Astrocyte (in vitro differentiated cells and primary cell): ENCODE measurements at regions not wholly inside any gene's neighbourhood (a gene's known extent, or its start where the extent isn't known, plus 50 kb on each side); places are given as distances from the start of the nearest gene placed in this dataset.

Experiments used
- DNase-seq: peaks from one replicate; pipeline ENCODE4 v3.0.0-alpha.2; 2010; ENCODE audit warnings: low read depth
- FAIRE-seq: peaks from 2 replicates; lab custom pipeline; 2011; peaks lifted over from hg19 to GRCh38; lab: Jason Lieb, UNC
- H2AFZ ChIP-seq: 2 replicates; pipeline ENCODE4 v1.6.0; 2012; ENCODE audit warnings: low read depth, low read length, inconsistent platforms
- H3K27ac ChIP-seq: 2 replicates; pipeline ENCODE4 v1.5.1; 2011; ENCODE audit warnings: low read depth, low read length, inconsistent platforms
- H3K27me3 ChIP-seq: 2 replicates; pipeline ENCODE4 v1.6.0; 2011; ENCODE audit warnings: low read length, inconsistent platforms; ENCODE audit not compliant: insufficient read depth
- H3K36me3 ChIP-seq: 2 replicates; pipeline ENCODE4 v1.5.1; 2011; ENCODE audit warnings: low read length, inconsistent platforms; ENCODE audit not compliant: insufficient read depth
- H3K4me1 ChIP-seq: 2 replicates; pipeline ENCODE4 v1.5.1; 2011; ENCODE audit warnings: low read length, inconsistent platforms; ENCODE audit not compliant: insufficient read depth
- H3K4me2 ChIP-seq: 2 replicates; pipeline ENCODE4 v1.6.0; 2012; ENCODE audit warnings: low read length, inconsistent platforms
- H3K4me3 ChIP-seq: 2 replicates; pipeline ENCODE4 v1.5.1; 2011; ENCODE audit warnings: low read depth, mild to moderate bottlenecking, low read length, inconsistent platforms; ENCODE audit not compliant: insufficient read depth
- H3K79me2 ChIP-seq: 2 replicates; pipeline ENCODE4 v1.6.0; 2012; ENCODE audit warnings: mild to moderate bottlenecking, low read length, inconsistent platforms; ENCODE audit not compliant: insufficient read depth
- H3K9ac ChIP-seq: 2 replicates; pipeline ENCODE4 v1.6.0; 2012; ENCODE audit warnings: mild to moderate bottlenecking, low read length, inconsistent platforms
- H3K9me3 ChIP-seq: 2 replicates; pipeline ENCODE4 v1.5.1; 2012; ENCODE audit warnings: low read depth, mild to moderate bottlenecking, low read length, inconsistent platforms; ENCODE audit not compliant: insufficient read depth
- H4K20me1 ChIP-seq: 2 replicates; pipeline ENCODE4 v1.6.0; 2012; ENCODE audit warnings: low read length, inconsistent platforms; ENCODE audit not compliant: insufficient read depth
- H3K27ac Mint-ChIP-seq: one replicate; pipeline ENCODE4 v1.8.0; 2021; ENCODE audit warnings: mild to moderate bottlenecking, mixed read lengths; ENCODE audit not compliant: unreplicated experiment
- H3K27me3 Mint-ChIP-seq: one replicate; pipeline ENCODE4 v1.8.0; 2021; ENCODE audit warnings: low read depth, mixed read lengths; ENCODE audit not compliant: unreplicated experiment
- H3K36me3 Mint-ChIP-seq: one replicate; pipeline ENCODE4 v1.8.0; 2021; ENCODE audit warnings: low read depth, mixed read lengths; ENCODE audit not compliant: unreplicated experiment
- H3K4me1 Mint-ChIP-seq: one replicate; pipeline ENCODE4 v1.8.0; 2021; ENCODE audit warnings: low read depth, mixed read lengths; ENCODE audit not compliant: unreplicated experiment
- H3K4me3 Mint-ChIP-seq: one replicate; pipeline ENCODE4 v1.8.0; 2021; ENCODE audit warnings: mild to moderate bottlenecking, moderate library complexity, mixed read lengths; ENCODE audit not compliant: unreplicated experiment
- H3K9me3 Mint-ChIP-seq: one replicate; pipeline ENCODE4 v1.8.0; 2021; ENCODE audit warnings: mild to moderate bottlenecking, mixed read lengths; ENCODE audit not compliant: unreplicated experiment
- EZH2 ChIP-seq: IDR thresholded peaks from 2 replicates; pipeline ENCODE4 v1.6.1; 2012; ENCODE audit warnings: mild to moderate bottlenecking, low read length, inconsistent platforms; ENCODE audit not compliant: insufficient read depth
- TF ChIP-seq, protein P1 (sequence below): IDR thresholded peaks from 2 replicates; pipeline ENCODE4 v1.5.1; 2011; ENCODE audit warnings: low read depth, mild to moderate bottlenecking, inconsistent platforms, low read length, moderate library complexity; ENCODE audit not compliant: insufficient read depth

DNA sequence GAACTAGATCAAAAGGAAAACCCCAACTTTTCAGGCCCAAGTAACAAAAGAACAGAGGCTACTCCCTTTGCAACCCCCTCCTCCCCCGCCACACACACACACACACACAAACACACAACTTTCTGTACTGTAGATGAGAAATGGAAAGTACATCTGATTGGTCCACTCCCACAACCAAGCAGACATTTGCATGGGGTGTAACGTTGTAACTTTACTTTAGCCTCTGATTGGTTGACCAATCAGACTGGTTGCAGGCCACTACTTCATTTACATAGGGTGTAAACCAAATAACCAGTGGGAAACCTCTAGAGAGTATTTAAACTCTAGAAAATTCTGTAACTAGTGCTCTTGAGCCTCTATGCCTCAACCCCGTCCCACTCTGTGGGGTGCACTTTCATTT is 425.5 kb downstream of the GXYLT1 start:
- Histone ChIP-seq H3K4me3 (no peak overlapping the region), H3K36me3 (no peaks in the 10 kb centered on the region), H3K9ac (no peak overlapping the region), H3K27ac (no peak overlapping the region), H2AFZ (no peak overlapping the region), H3K79me2 (no peaks in the 10 kb centered on the region), H3K9me3 (no peaks in the 10 kb centered on the region), H3K4me2 (no peak overlapping the region), H3K4me1 (no peaks in the 10 kb centered on the region), H3K27me3 (no peaks in the 10 kb centered on the region), H4K20me1 (no peaks in the 10 kb centered on the region)
- H3K9me3 Mint-ChIP-seq = no peaks in the 10 kb centered on the region
- H3K4me1 Mint-ChIP-seq = no peaks in the 10 kb centered on the region
- FAIRE-seq = no peak
- no peak overlapping the region for H3K4me3 Mint-ChIP-seq
- TF ChIP-seq, protein P1, sequence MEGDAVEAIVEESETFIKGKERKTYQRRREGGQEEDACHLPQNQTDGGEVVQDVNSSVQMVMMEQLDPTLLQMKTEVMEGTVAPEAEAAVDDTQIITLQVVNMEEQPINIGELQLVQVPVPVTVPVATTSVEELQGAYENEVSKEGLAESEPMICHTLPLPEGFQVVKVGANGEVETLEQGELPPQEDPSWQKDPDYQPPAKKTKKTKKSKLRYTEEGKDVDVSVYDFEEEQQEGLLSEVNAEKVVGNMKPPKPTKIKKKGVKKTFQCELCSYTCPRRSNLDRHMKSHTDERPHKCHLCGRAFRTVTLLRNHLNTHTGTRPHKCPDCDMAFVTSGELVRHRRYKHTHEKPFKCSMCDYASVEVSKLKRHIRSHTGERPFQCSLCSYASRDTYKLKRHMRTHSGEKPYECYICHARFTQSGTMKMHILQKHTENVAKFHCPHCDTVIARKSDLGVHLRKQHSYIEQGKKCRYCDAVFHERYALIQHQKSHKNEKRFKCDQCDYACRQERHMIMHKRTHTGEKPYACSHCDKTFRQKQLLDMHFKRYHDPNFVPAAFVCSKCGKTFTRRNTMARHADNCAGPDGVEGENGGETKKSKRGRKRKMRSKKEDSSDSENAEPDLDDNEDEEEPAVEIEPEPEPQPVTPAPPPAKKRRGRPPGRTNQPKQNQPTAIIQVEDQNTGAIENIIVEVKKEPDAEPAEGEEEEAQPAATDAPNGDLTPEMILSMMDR = no peak
- TF ChIP-seq EZH2 = no peak
- DNase-seq = no peak
- H3K36me3 Mint-ChIP-seq = no peaks in the 10 kb centered on the region
- no peak overlapping the region for H3K27ac Mint-ChIP-seq
- no peaks in the 10 kb centered on the region for H3K27me3 Mint-ChIP-seq

DNA sequence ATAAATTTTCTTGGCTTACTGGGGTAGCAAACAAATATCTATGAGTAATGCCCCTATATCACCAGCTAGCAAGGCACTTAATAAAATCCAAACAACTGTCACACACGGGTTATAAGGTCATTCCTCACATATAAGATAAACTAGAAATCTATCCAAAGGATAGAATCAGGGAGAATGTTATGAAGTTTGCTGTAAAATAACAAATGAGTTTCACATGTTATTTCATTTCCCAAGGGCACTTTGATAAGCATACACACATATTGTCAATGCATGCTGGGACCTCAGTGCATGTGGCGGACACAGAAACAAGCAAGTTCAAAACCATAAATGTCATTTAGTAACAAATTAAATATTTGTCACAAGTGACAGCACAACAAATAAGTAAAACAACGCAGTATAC is 429.4 kb downstream of the GXYLT1 start:
- no peak for DNase-seq
- Histone ChIP-seq H2AFZ (no peak overlapping the region), H3K4me2 (no peak overlapping the region), H3K27ac (no peak overlapping the region), H3K9me3 (no peaks in the 10 kb centered on the region), H3K79me2 (no peaks in the 10 kb centered on the region), H4K20me1 (no peaks in the 10 kb centered on the region), H3K4me3 (no peak overlapping the region), H3K9ac (no peak overlapping the region), H3K4me1 (no peaks in the 10 kb centered on the region), H3K36me3 (no peaks in the 10 kb centered on the region), H3K27me3 (no peaks in the 10 kb centered on the region)
- Mint-ChIP-seq H3K9me3 (no peaks in the 10 kb centered on the region), H3K4me3 (no peak overlapping the region), H3K27ac (no peak overlapping the region), H3K27me3 (no peaks in the 10 kb centered on the region), H3K36me3 (no peaks in the 10 kb centered on the region), H3K4me1 (peaks cover under 1% of the 10 kb centered on the region)
- TF ChIP-seq, protein P1 = no peak
- no peak for TF ChIP-seq EZH2
- FAIRE-seq = no peak

DNA sequence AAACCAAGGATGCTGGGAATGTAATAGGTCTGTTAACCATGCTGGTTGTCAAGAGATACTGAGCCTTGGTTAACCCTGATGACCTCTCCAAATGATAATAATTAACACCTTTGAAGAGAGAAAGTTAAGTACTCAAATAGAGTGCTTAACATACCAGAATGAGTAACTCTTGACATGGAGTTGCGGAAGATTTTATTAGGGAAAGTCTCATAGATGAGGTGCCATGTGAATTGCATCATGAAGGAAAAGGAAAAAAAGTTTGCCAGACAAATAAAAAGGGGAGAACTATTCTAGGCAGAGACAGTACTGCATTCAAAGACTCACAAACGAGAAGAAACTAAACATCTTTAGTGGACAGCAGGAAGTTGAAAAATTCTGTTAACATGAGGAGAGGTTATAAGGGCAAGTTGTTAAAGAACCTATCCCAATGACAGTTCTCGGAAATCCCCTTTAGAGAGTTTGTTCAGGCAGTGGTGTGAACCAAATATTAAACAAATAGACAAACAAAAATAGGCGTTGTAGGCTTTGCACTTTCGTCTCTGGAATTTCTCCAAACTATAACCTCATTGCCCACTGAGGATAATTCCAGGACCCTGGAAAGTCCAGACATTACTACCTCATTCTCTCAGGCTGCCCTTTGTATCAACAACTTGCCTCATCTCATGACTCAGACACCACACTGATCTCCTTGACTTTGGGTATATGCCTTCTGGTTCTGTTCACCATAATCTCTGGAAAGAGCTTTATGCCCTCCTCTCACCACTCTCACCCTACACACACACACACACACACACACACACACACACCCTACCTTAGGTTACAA is 435.0 kb downstream of the GXYLT1 start:
- H3K9ac ChIP-seq = peak overlapping the region; percentile 7
- peak overlapping the region; percentile 48 for H3K27ac ChIP-seq
- peaks cover 17% of the 10 kb centered on the region for H3K4me1 Mint-ChIP-seq
- H3K36me3 Mint-ChIP-seq = no peaks in the 10 kb centered on the region
- H2AFZ ChIP-seq = no peak overlapping the region
- FAIRE-seq = peak; percentile 50
- no peaks in the 10 kb centered on the region for H3K27me3 Mint-ChIP-seq
- no peaks in the 10 kb centered on the region for H4K20me1 ChIP-seq
- peak overlapping the region; percentile 35 for H3K27ac Mint-ChIP-seq
- no peak overlapping the region for H3K4me2 ChIP-seq
- H3K4me1 ChIP-seq = no peaks in the 10 kb centered on the region
- no peaks in the 10 kb centered on the region for H3K9me3 Mint-ChIP-seq
- H3K9me3 ChIP-seq = no peaks in the 10 kb centered on the region
- H3K4me3 ChIP-seq = no peak overlapping the region
- H3K36me3 ChIP-seq = no peaks in the 10 kb centered on the region
- no peak overlapping the region for H3K4me3 Mint-ChIP-seq
- no peaks in the 10 kb centered on the region for H3K79me2 ChIP-seq
- peak; percentile 36 for DNase-seq
- TF ChIP-seq, protein P1 = no peak
- TF ChIP-seq EZH2 = no peak
- no peaks in the 10 kb centered on the region for H3K27me3 ChIP-seq
